C4-2B (cell line): ENCODE measurements at regions not wholly inside any gene's neighbourhood (a gene's known extent, or its start where the extent isn't known, plus 50 kb on each side); places are given as distances from the start of the nearest gene placed in this dataset.

Source experiments
- H3K27ac ChIP-seq: fragments of 450-650 bp; 2 replicates; pipeline ENCODE4 v1.5.1; 2017
- CTCF ChIP-seq: fragments of 450-650 bp; conservative IDR thresholded peaks from 2 replicates; pipeline ENCODE4 v1.5.1; 2017; ENCODE audit warnings: mild to moderate bottlenecking
- ZFX ChIP-seq: fragments of 450-650 bp; IDR thresholded peaks from 2 replicates; pipeline ENCODE4 v1.6.1; 2017

GRCh38 chr3:158994386-158994785, 192.5 kb downstream of the MFSD1 start:
- TF ChIP-seq ZFX (no peak), CTCF (no peak)
- H3K27ac ChIP-seq, result no peak overlapping the region

GRCh38 chr3:159001711-159002110, 199.9 kb downstream of the MFSD1 start:
- TF ChIP-seq CTCF (no peak), ZFX (no peak)
- no peak overlapping the region for H3K27ac ChIP-seq

GRCh38 chr3:159005137-159005536, 203.3 kb downstream of the MFSD1 start:
- no peak overlapping the region for H3K27ac ChIP-seq
- no peak for TF ChIP-seq ZFX
- TF ChIP-seq CTCF, result no peak

- TF ChIP-seq CTCF (no peak), ZFX (no peak)
- no peak overlapping the region for H3K27ac ChIP-seq
Observed at GRCh38 chr3:159007331-159007730, 205.5 kb downstream of the MFSD1 start.

GRCh38 chr3:159008401-159008800, 206.5 kb downstream of the MFSD1 start:
- no peak overlapping the region for H3K27ac ChIP-seq
- no peak for TF ChIP-seq ZFX
- TF ChIP-seq CTCF, result no peak

GRCh38 chr3:159018341-159018740, 216.5 kb downstream of the MFSD1 start:
- no peak overlapping the region for H3K27ac ChIP-seq
- TF ChIP-seq CTCF (no peak), ZFX (no peak)

GRCh38 chr3:159025733-159026132, 223.9 kb downstream of the MFSD1 start:
- no peak for TF ChIP-seq CTCF
- TF ChIP-seq ZFX, result no peak
- no peak overlapping the region for H3K27ac ChIP-seq
